H1 (cell line): ENCODE measurements at regions not wholly inside any gene's neighbourhood (a gene's known extent, or its start where the extent isn't known, plus 50 kb on each side); places are given as distances from the start of the nearest gene placed in this dataset.

Source experiments
- CHD1 ChIP-seq: IDR thresholded peaks from 2 replicates; pipeline ENCODE4 v1.6.1; 2012; ENCODE audit warnings: low read depth, low read length, improper control_type of control experiment
- MAFK ChIP-seq: IDR thresholded peaks from 2 replicates; pipeline ENCODE4 v1.6.1; 2012; ENCODE audit warnings: low read depth, mild to moderate bottlenecking, improper control_type of control experiment, low read length
- RAD21 ChIP-seq, 2 experiments: IDR thresholded peaks in 1 of 2; conservative IDR thresholded peaks in 1 of 2; 2 replicates each; pipeline ENCODE4 v1.6.1; 2011; ENCODE audit warnings: low read depth in 2 of 2, low read length in 2 of 2, improper control_type of control experiment in 1 of 2, inconsistent platforms in 1 of 2, mild to moderate bottlenecking in 1 of 2, moderate library complexity in 1 of 2
- TF ChIP-seq, protein P1 (sequence below): IDR thresholded peaks from 2 replicates; pipeline ENCODE4 v1.6.1; 2012; ENCODE audit warnings: low read length, inconsistent platforms

DNA sequence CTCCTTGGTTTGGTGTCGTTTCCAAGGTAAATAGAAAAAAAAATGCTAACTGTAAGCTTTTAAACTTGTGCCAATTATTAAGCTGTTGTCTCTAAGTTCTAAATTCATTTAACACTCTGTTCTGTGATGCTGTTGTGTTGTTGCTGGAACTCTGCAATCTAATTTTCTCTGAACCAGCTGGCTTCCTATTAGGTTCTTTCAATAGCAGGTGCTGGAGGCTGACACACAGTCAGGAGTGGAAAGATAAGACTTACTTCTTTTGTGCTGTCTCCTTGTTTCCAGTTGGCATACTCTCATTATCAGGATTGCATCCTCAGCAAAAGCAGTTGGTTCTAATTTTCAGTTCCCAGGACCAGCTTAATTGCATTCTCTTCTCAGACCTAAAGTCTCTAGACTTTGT, 1252.6 kb upstream of the NUDT12 start (continued):
- TF ChIP-seq, protein P1, sequence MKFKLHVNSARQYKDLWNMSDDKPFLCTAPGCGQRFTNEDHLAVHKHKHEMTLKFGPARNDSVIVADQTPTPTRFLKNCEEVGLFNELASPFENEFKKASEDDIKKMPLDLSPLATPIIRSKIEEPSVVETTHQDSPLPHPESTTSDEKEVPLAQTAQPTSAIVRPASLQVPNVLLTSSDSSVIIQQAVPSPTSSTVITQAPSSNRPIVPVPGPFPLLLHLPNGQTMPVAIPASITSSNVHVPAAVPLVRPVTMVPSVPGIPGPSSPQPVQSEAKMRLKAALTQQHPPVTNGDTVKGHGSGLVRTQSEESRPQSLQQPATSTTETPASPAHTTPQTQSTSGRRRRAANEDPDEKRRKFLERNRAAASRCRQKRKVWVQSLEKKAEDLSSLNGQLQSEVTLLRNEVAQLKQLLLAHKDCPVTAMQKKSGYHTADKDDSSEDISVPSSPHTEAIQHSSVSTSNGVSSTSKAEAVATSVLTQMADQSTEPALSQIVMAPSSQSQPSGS, result no peak
- TF ChIP-seq RAD21 (IDR thresholded peaks at IDR 0.05 in 1 of 2, conservative IDR thresholded peaks at IDR 0.05 in 1 of 2; ENCODE audit: low read depth in 2 of 2, low read length in 2 of 2), result no peak
- no peak for TF ChIP-seq MAFK
- TF ChIP-seq CHD1, result no peak
